H9 (cell line): ENCODE measurements at regions not wholly inside any gene's neighbourhood (a gene's known extent, or its start where the extent isn't known, plus 50 kb on each side); places are given as distances from the start of the nearest gene placed in this dataset.
"Not testable (repeated sequence)": the region's sequence is repeated elsewhere in the genome, so short reads cannot be mapped to it uniquely, and the experiment has no call there.

Experiments
- DNase-seq: peaks from one replicate; pipeline ENCODE4 v3.0.0-alpha.2; 2017
- H2AFZ ChIP-seq: one replicate; pipeline ENCODE4 v1.6.1; 2013; ENCODE audit warnings: mild to moderate bottlenecking, low read length, control low read depth, moderate library complexity
- H2AK5ac ChIP-seq: 2 replicates; pipeline ENCODE4 v1.6.1; 2013; ENCODE audit warnings: low read length, control low read depth, mixed read lengths; ENCODE audit not compliant: insufficient read length
- H2BK120ac ChIP-seq: one replicate; pipeline ENCODE4 v1.6.1; 2013; ENCODE audit warnings: low read depth, mild to moderate bottlenecking, low read length, control low read depth, inconsistent platforms; ENCODE audit not compliant: poor library complexity, severe bottlenecking
- H2BK12ac ChIP-seq: 2 replicates; pipeline ENCODE4 v1.6.1; 2013; ENCODE audit warnings: low read length, control low read depth, mixed read lengths, low read depth; ENCODE audit not compliant: insufficient read length
- H2BK15ac ChIP-seq: 2 replicates; pipeline ENCODE4 v1.6.1; 2013; ENCODE audit warnings: low read depth, low read length, control low read depth
- H2BK20ac ChIP-seq: one replicate; pipeline ENCODE4 v1.6.1; 2013; ENCODE audit warnings: low read depth, mild to moderate bottlenecking, low read length, control low read depth, inconsistent platforms; ENCODE audit not compliant: poor library complexity, severe bottlenecking
- H2BK5ac ChIP-seq: 2 replicates; pipeline ENCODE4 v1.6.1; 2013; ENCODE audit warnings: low read length, control low read depth, mixed read lengths; ENCODE audit not compliant: insufficient read length
- H3K14ac ChIP-seq: 2 replicates; pipeline ENCODE4 v1.6.1; 2013; ENCODE audit warnings: low read length, control low read depth; ENCODE audit not compliant: insufficient read depth
- H3K18ac ChIP-seq: 2 replicates; pipeline ENCODE4 v1.6.1; 2013; ENCODE audit warnings: low read depth, mild to moderate bottlenecking, mixed read lengths, low read length, control low read depth; ENCODE audit not compliant: insufficient read length
- H3K23ac ChIP-seq: 2 replicates; pipeline ENCODE4 v1.6.1; 2013; ENCODE audit warnings: low read length, control low read depth, mixed read lengths, low read depth; ENCODE audit not compliant: insufficient read length
- H3K23me2 ChIP-seq: 2 replicates; pipeline ENCODE4 v1.6.1; 2013; ENCODE audit warnings: low read depth, mild to moderate bottlenecking, mixed read lengths, low read length, control low read depth; ENCODE audit not compliant: insufficient read length, poor library complexity, severe bottlenecking
- H3K27ac ChIP-seq: 2 replicates; pipeline ENCODE4 v1.5.1; 2013; ENCODE audit warnings: low read length, control low read depth, mixed read lengths, low read depth; ENCODE audit not compliant: insufficient read length
- H3K27me3 ChIP-seq: 2 replicates; pipeline ENCODE4 v1.6.1; 2013; ENCODE audit warnings: low read length, control low read depth, inconsistent platforms; ENCODE audit not compliant: insufficient read depth
- H3K4ac ChIP-seq: 2 replicates; pipeline ENCODE4 v1.6.1; 2013; ENCODE audit warnings: low read depth, mild to moderate bottlenecking, control low read depth, inconsistent platforms, low read length, moderate library complexity
- H3K4me1 ChIP-seq: 2 replicates; pipeline ENCODE4 v1.6.1; 2013; ENCODE audit warnings: low read length, control low read depth, inconsistent platforms; ENCODE audit not compliant: insufficient read depth
- H3K4me2 ChIP-seq: 2 replicates; pipeline ENCODE4 v1.6.1; 2013; ENCODE audit warnings: low read length, control low read depth, mixed read lengths; ENCODE audit not compliant: insufficient read length, insufficient read depth
- H3K56ac ChIP-seq: 2 replicates; pipeline ENCODE4 v1.6.1; 2013; ENCODE audit warnings: low read depth, mild to moderate bottlenecking, mixed read lengths, low read length, control low read depth; ENCODE audit not compliant: insufficient read length
- H3K79me1 ChIP-seq: 2 replicates; pipeline ENCODE4 v1.6.1; 2013; ENCODE audit warnings: low read depth, mild to moderate bottlenecking, moderate library complexity, low read length, control low read depth, inconsistent platforms; ENCODE audit not compliant: insufficient read depth, poor library complexity, severe bottlenecking
- H3K79me2 ChIP-seq: 2 replicates; pipeline ENCODE4 v1.6.1; 2013; ENCODE audit warnings: low read length, control low read depth, inconsistent platforms; ENCODE audit not compliant: insufficient read depth
- H3K9ac ChIP-seq: 2 replicates; pipeline ENCODE4 v1.6.1; 2013; ENCODE audit warnings: low read length, control low read depth, mixed read lengths; ENCODE audit not compliant: insufficient read length; ENCODE audit errors: extremely low read depth
- H3K9me3 ChIP-seq: one replicate; pipeline ENCODE4 v1.6.1; 2013; ENCODE audit warnings: low read depth, low read length, inconsistent platforms; ENCODE audit not compliant: control insufficient read depth
- H3T11ph ChIP-seq: one replicate; pipeline ENCODE4 v1.6.1; 2013; ENCODE audit warnings: mild to moderate bottlenecking, low read length, control low read depth, inconsistent platforms
- H4K20me1 ChIP-seq: one replicate; pipeline ENCODE4 v1.6.1; 2013; ENCODE audit not compliant: control insufficient read depth, insufficient read length, insufficient read depth
- H4K5ac ChIP-seq: 2 replicates; pipeline ENCODE4 v1.6.1; 2013; ENCODE audit warnings: low read depth, mild to moderate bottlenecking, mixed read lengths, low read length, control low read depth; ENCODE audit not compliant: insufficient read length
- H4K8ac ChIP-seq: replicated peaks from 2 replicates; pipeline ENCODE4 v1.6.1; 2013; ENCODE audit warnings: low read length, control low read depth, mixed read lengths, low read depth; ENCODE audit not compliant: insufficient read length
- H4K91ac ChIP-seq: 2 replicates; pipeline ENCODE4 v1.6.1; 2013; ENCODE audit warnings: low read depth, mild to moderate bottlenecking, moderate library complexity, mixed read lengths, low read length, control low read depth; ENCODE audit not compliant: insufficient read length
- H3K27ac Mint-ChIP-seq, 3 experiments: 2 replicates in 2 of 3; 3 replicates in 1 of 3; pipeline ENCODE4 v1.8.0; 2020 to 2021; ENCODE audit warnings: mixed read lengths in 3 of 3, mild to moderate bottlenecking in 1 of 3, moderate library complexity in 1 of 3
- H3K27me3 Mint-ChIP-seq: 2 replicates; pipeline ENCODE4 v1.8.0; 2021; ENCODE audit warnings: low read depth, mild to moderate bottlenecking, moderate library complexity, mixed read lengths
- H3K36me3 Mint-ChIP-seq, 3 experiments: 2 replicates in 2 of 3; 3 replicates in 1 of 3; pipeline ENCODE4 v1.8.0; 2020 to 2021; ENCODE audit warnings: low read depth in 3 of 3, mixed read lengths in 3 of 3; ENCODE audit not compliant: insufficient read depth in 1 of 3
- H3K4me1 Mint-ChIP-seq, 2 experiments: 2 replicates each; pipeline ENCODE4 v1.8.0; 2020; ENCODE audit warnings: mixed read lengths in 2 of 2
- H3K4me3 Mint-ChIP-seq, 2 experiments: 2 replicates in 1 of 2; 3 replicates in 1 of 2; pipeline ENCODE4 v1.8.0; 2020 to 2021; ENCODE audit warnings: mild to moderate bottlenecking in 2 of 2, mixed read lengths in 2 of 2, moderate library complexity in 1 of 2
- H3K9me3 Mint-ChIP-seq, 2 experiments: 2 replicates in 1 of 2; 3 replicates in 1 of 2; pipeline ENCODE4 v1.8.0; 2020; ENCODE audit warnings: mild to moderate bottlenecking in 2 of 2, mixed read lengths in 2 of 2, moderate library complexity in 1 of 2
- WGBS: extraction: QIAGEN DNeasy Blood & Tissue Kit; methylation state at CpG from one replicate; pipeline ENCODE4 v1.1.7; 2013; ENCODE audit warnings: missing lambda C conversion rate, low lambda C conversion rate, mixed read lengths; ENCODE audit not compliant: insufficient read length; ENCODE audit errors: extremely low coverage; 5-methylcytosine and 5-hydroxymethylcytosine counted together

DNA sequence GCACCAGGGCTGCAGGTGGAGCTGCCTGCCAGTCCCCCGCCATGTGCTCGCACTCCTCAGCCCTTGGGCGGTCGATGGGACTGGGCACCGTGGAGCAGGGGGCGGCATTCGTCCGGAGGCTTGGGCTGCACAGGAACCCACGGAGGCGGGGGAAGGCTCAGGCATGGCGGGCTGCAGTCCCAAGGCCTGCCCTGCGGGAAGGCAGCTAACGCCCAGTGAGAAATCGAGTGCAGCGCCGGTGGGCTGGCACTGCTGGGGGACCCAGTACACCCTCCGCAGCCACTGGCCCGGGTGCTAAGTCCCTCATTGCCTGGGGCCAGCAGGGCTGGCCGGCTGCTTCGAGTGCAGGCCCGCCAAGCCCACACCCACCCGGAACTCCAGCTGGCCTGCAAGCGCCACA is 130.5 kb upstream of the RXFP2 start:
- not testable (repeated sequence) for H2BK5ac ChIP-seq, H2BK15ac ChIP-seq, H3K9me3 ChIP-seq, H3K4me3 Mint-ChIP-seq, H2BK120ac ChIP-seq, H3K27me3 Mint-ChIP-seq, H3K79me1 ChIP-seq, H4K8ac ChIP-seq, H4K5ac ChIP-seq, H3K27me3 ChIP-seq, H3K9me3 Mint-ChIP-seq, H3K18ac ChIP-seq, DNase-seq, H4K91ac ChIP-seq, H3T11ph ChIP-seq, H3K36me3 Mint-ChIP-seq, H3K23me2 ChIP-seq, H4K20me1 ChIP-seq, H3K23ac ChIP-seq, H3K27ac ChIP-seq, H3K9ac ChIP-seq, H2BK12ac ChIP-seq, H2BK20ac ChIP-seq, H3K27ac Mint-ChIP-seq, H2AFZ ChIP-seq, H3K14ac ChIP-seq, H3K4ac ChIP-seq, H3K4me1 ChIP-seq, H3K56ac ChIP-seq, H3K79me2 ChIP-seq, H3K4me2 ChIP-seq, H2AK5ac ChIP-seq
- peaks cover 14 to 22% of the 10 kb centered on the region in 2 experiments for H3K4me1 Mint-ChIP-seq
- no CpG with 5 or more reads among the region's 23 CpGs for WGBS
